H1 (cell line): ENCODE measurements at regions not wholly inside any gene's neighbourhood (a gene's known extent, or its start where the extent isn't known, plus 50 kb on each side); places are given as distances from the start of the nearest gene placed in this dataset.

Source experiments
- CBX5 ChIP-seq: fragments of 300-800, 300-1000 bp; sonication (generic); IDR thresholded peaks from 2 replicates; pipeline ENCODE4 v1.7.1; 2016; ENCODE audit warnings: antibody characterized with exemption, low read length, low read depth
- CBX8 ChIP-seq: fragments of 300-800, 300-1000 bp; sonication (generic); IDR thresholded peaks from 2 replicates; pipeline ENCODE4 v1.7.1; 2016; ENCODE audit warnings: low read depth, low read length, borderline replicate concordance
- CHD7 ChIP-seq: fragments of 300-600 bp; sonication (generic); IDR thresholded peaks from 2 replicates; pipeline ENCODE4 v1.7.1; 2012; ENCODE audit warnings: low read length, moderate library complexity, mild to moderate bottlenecking, inconsistent platforms; ENCODE audit not compliant: insufficient replicate concordance
- HDAC6 ChIP-seq: IDR thresholded peaks from one replicate; pipeline ENCODE4 v1.7.1; 2012; ENCODE audit warnings: low read depth, mild to moderate bottlenecking, inconsistent platforms, low read length, moderate library complexity
- NANOG ChIP-seq: IDR thresholded peaks from 2 replicates; pipeline ENCODE4 v1.6.1; 2011; ENCODE audit warnings: low read length, low read depth, mild to moderate bottlenecking, inconsistent platforms; ENCODE audit not compliant: insufficient read depth, poor library complexity, severe bottlenecking
- POU5F1 ChIP-seq: IDR thresholded peaks from 2 replicates; pipeline ENCODE4 v1.6.1; 2011; ENCODE audit warnings: low read depth, mild to moderate bottlenecking, low read length, moderate library complexity
- SIRT6 ChIP-seq: IDR thresholded peaks from one replicate; pipeline ENCODE4 v1.7.1; 2012; ENCODE audit warnings: low read length, inconsistent platforms

DNA sequence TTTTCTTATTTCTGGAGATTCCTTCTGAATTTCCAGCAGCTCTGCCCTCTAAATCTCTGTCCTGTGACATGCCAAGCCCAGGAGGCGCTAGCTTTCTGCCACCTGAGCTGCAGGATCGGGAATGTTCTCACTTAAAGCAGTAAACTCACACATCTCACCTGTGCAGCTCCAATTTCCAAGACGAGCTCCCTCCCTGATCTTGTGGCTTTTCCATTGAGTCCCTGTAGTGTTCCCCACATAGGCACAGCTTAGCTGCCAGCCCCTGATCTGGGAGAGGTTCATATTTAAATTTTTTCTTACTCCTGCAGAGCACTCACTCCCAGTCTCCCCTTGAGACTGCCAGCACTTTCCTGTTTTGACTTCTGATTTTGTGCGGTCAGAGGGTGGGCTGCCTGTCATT, 479.3 kb downstream of the GLRX3 start (continued):
- TF ChIP-seq CHD7 (no peak), SIRT6 (no peak), NANOG (no peak), POU5F1 (no peak), HDAC6 (no peak), CBX8 (no peak), CBX5 (no peak)
